ENCODE measurements at regions not wholly inside any gene's neighbourhood (a gene's known extent, or its start where the extent isn't known, plus 50 kb on each side); places are given as distances from the start of the nearest gene placed in this dataset.

DNA sequence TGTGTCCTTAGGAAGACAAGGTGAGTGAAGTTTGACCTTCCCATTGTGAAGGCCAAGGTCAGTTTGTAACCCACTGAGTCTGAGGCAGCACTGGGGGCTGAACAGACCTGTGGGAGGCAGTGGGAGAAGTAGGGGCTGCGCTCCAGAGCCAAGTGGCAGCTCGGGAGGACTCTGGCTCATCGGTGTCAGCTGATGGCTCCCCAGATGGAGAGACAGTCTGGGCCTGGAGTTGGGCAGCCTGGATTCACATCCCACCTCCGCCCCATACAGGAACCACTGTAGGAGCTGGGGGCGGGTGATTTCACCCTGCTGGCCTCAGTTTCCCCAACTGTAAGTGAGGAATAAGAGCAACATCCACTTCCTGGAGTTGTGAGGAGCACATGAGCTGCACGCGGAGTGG lies 128.4 kb downstream of the FOXL1 start:
- ATAC-seq, result no peak
- no peak overlapping the region for H3K4me3 ChIP-seq (ENCODE audit: low read length)
- H3K4me1 ChIP-seq (ENCODE audit: control insufficient read depth, insufficient read depth, low read length), result no peaks in the 10 kb centered on the region
- H3K27ac ChIP-seq (ENCODE audit: low read length), result no peak overlapping the region
- 95% methylated on average over 7 of the region's 7 CpGs for WGBS
- DNase-seq, result no peak
- H3K9me3 ChIP-seq (ENCODE audit: control insufficient read depth, low read length), result no peaks in the 10 kb centered on the region
- intact Hi-C loops (cut with DNase I), result no loop called here
- no peaks in the 10 kb centered on the region for H3K27me3 ChIP-seq (ENCODE audit: control insufficient read depth, insufficient read depth)

DNA sequence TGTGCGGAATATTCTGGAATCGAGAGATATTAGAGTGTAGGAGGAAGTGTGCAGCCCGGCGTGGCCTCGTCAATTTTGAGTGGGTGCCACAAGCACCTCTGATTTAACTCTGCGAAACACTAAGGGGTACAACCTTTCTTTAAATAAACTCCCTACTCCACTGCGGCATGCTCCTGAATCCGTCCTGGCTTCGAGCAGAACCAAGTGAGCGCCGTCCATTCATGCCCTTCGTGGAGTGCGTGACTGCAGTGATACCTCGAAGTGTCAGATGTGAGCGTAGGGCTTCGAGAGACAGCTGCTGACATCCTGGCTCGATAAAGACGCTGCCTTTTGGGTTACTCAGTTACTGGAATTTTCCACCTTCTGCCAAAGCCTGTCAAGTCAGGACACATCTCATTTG lies 128.8 kb downstream of the FOXL1 start:
- no peaks in the 10 kb centered on the region for H3K9me3 ChIP-seq (ENCODE audit: control insufficient read depth, low read length)
- H3K27me3 ChIP-seq (ENCODE audit: control insufficient read depth, insufficient read depth), result no peaks in the 10 kb centered on the region
- no peak overlapping the region for H3K4me3 ChIP-seq (ENCODE audit: low read length)
- DNase-seq (no peak), ATAC-seq (no peak)
- WGBS, result 73% methylated on average over 18 of the region's 18 CpGs
- H3K27ac ChIP-seq (ENCODE audit: low read length), result no peak overlapping the region
- intact Hi-C loops (cut with DNase I), result no loop called here
- H3K4me1 ChIP-seq (ENCODE audit: control insufficient read depth, insufficient read depth, low read length), result no peaks in the 10 kb centered on the region

DNA sequence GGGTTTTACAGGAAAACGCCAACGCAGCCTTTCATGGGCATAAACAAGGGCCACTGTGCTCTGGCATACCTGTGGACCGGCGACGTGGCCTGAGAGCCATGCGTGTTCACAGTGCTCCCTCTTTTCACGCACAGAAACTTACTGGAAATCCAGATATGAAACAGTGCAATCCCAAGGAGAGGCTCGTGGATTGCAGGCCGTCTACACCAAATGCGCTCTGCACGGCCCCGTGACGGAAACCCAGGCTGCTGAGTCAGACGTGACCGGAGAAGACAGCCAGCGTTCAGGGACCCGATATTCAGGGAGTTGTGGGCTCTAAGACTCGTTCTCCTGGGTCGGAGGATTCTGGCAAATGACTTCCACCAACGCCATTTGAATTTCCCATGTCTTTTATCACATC lies 129.2 kb downstream of the FOXL1 start:
- Histone ChIP-seq H3K4me1 (ENCODE audit: control insufficient read depth, insufficient read depth, low read length) (no peaks in the 10 kb centered on the region), H3K4me3 (ENCODE audit: low read length) (no peak overlapping the region), H3K27me3 (ENCODE audit: control insufficient read depth, insufficient read depth) (no peaks in the 10 kb centered on the region), H3K9me3 (ENCODE audit: control insufficient read depth, low read length) (no peaks in the 10 kb centered on the region), H3K27ac (ENCODE audit: low read length) (no peak overlapping the region)
- ATAC-seq (no peak), DNase-seq (no peak)
- 86% methylated on average over 20 of the region's 20 CpGs for WGBS
- intact Hi-C loops (cut with DNase I), result no loop called here

DNA sequence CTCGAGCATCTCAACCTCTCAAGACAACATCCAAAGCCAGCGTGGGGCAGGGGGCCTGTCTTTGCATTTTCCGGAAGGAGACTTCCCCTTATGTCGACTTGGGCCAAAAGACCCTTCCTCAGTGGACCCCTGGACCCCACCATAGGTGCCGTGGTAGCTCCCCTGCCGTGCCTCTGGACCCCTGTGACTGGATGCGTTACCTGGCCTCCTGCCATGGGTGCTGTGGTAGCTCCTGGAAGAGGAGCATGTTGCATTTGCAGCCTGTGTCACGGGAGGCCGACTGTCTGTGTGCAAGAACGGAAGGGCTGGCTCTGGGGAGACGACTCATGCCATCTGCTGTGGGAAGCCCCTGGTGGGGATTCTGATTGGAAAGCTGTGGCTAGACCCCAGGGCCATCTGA lies 130.1 kb downstream of the FOXL1 start:
- no peaks in the 10 kb centered on the region for H3K27me3 ChIP-seq (ENCODE audit: control insufficient read depth, insufficient read depth)
- DNase-seq (no peak), ATAC-seq (no peak)
- no peak overlapping the region for H3K27ac ChIP-seq (ENCODE audit: low read length)
- no peaks in the 10 kb centered on the region for H3K4me1 ChIP-seq (ENCODE audit: control insufficient read depth, insufficient read depth, low read length)
- no peak overlapping the region for H3K4me3 ChIP-seq (ENCODE audit: low read length)
- intact Hi-C loops (cut with DNase I), result no loop called here
- 85% methylated on average over 11 of the region's 11 CpGs for WGBS
- H3K9me3 ChIP-seq (ENCODE audit: control insufficient read depth, low read length), result no peaks in the 10 kb centered on the region

DNA sequence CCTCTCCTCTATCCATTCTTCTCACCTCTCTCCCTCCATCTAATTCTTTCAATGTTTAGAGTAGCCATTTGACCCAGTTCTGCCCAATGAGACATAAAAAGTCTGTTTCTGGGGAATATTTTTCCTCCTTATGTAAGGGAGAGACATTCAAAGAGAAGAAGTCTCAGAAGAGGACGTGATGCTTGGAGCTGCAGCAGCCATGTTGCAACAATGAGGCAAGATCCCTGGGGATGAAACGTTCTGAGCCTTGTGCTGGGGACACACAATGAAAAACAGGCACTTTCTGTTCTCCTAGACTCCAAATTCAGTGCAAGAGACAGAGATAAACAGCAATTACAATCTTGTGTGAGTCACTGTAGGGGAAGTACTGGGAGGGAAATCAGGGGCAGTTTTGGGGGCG lies 130.8 kb downstream of the FOXL1 start:
- DNase-seq, result no peak
- no peaks in the 10 kb centered on the region for H3K9me3 ChIP-seq (ENCODE audit: control insufficient read depth, low read length)
- intact Hi-C loops (cut with DNase I), result no loop called here
- no peak overlapping the region for H3K27ac ChIP-seq (ENCODE audit: low read length)
- no peak for ATAC-seq
- no peaks in the 10 kb centered on the region for H3K4me1 ChIP-seq (ENCODE audit: control insufficient read depth, insufficient read depth, low read length)
- H3K4me3 ChIP-seq (ENCODE audit: low read length), result no peak overlapping the region
- H3K27me3 ChIP-seq (ENCODE audit: control insufficient read depth, insufficient read depth), result no peaks in the 10 kb centered on the region
- WGBS, result 80% methylated on average over 3 of the region's 3 CpGs

DNA sequence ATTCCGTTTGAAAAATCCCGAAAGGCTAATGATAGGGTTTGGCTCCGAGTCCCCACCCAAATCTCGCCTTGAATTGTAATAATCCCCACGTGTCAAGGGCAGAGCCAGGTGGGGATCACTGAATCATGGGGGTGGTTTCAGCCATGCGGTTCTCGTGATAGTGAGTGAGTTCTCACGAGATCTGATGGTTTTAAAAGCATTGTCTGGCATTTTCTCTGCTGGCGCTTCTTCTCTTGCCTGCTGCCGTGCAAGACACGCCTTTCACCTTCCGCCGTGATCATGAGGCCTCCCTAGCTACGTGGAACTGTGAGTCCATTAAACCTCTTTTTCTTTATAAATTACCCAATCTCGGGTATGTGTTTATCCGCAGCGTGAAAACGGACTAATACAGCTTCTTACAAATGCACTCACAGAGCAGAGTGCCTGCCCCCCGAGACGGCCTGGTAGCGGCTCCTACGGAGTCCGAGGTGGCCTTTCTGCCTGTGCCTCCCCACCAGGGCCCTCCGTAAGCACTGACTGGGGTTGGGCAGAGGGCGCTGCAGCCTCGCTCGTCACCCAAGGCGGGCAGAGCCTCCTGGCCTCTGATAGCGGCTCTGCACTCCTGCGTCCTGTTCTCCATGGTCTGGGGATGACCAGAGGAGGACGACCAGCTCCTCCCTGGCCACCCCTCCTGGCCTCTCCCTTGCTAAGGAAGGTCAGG lies 131.7 kb downstream of the FOXL1 start:
- no peaks in the 10 kb centered on the region for H3K9me3 ChIP-seq (ENCODE audit: control insufficient read depth, low read length)
- H3K4me1 ChIP-seq (ENCODE audit: control insufficient read depth, insufficient read depth, low read length), result no peaks in the 10 kb centered on the region
- no peak overlapping the region for H3K27ac ChIP-seq (ENCODE audit: low read length)
- H3K4me3 ChIP-seq (ENCODE audit: low read length), result no peak overlapping the region
- no peaks in the 10 kb centered on the region for H3K27me3 ChIP-seq (ENCODE audit: control insufficient read depth, insufficient read depth)
- intact Hi-C loops (cut with DNase I), result no loop called here
- ATAC-seq (no peak), DNase-seq (no peak)
- 86% methylated on average over 31 of the region's 31 CpGs for WGBS

DNA sequence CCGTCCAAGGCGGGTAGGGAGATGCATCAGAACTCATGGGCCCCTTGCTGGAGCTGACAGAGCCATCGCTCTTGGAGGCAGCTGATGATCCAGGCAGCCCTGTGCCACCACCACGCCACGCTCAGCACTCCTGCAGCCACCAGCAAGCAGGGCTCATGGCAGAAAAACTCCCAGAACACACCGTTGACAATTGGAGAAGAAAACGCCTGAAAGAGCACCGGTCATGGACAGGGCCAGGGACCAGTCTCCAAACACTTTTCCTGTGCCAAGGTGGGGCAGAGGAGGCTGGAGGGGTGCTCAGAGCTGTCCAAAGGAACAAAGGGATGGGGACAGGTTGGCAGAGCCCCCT lies 132.2 kb downstream of the FOXL1 start:
- DNase-seq (no peak), ATAC-seq (no peak)
- Histone ChIP-seq H3K4me1 (ENCODE audit: control insufficient read depth, insufficient read depth, low read length) (no peaks in the 10 kb centered on the region), H3K9me3 (ENCODE audit: control insufficient read depth, low read length) (no peaks in the 10 kb centered on the region), H3K27me3 (ENCODE audit: control insufficient read depth, insufficient read depth) (no peaks in the 10 kb centered on the region), H3K27ac (ENCODE audit: low read length) (no peak overlapping the region), H3K4me3 (ENCODE audit: low read length) (no peak overlapping the region)
- intact Hi-C loops (cut with DNase I), result no loop called here
- 79% methylated on average over 8 of the region's 8 CpGs for WGBS

DNA sequence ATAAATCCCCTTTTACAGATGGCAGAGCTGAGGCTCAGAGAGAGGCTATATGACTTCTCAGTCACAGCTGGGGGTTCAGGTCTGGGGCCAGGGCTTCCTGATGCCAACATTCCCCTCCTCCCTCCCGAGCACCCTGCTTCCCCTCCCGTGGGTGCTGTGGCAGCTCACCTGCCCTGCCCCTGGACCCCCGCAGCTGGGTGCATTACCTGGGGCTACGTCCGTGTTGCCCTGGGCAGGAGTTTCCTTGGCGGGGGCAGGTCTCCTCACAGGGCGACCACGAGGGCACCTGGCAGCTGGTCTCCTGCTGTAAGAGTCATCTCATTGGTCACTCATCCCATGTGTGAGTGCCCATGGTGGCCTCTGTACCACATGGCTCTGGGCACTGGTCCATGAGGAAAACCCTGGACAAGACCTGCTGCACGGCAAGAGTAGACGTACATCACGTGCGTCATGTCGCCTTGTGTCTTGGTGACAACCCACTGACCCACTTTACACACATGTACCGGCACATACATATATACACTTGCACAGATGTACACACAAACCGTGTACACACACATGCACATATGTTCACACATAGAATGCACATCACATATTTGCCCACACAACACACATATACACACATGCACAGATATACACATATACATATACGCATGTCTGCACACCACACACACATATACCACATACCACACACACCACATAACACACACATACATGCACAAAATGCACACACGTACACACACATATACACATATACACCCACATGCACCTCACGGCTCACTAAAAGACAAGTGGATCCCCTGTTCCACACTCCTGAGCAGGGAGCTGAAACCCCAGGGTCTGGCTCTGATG lies 134.0 kb downstream of the FOXL1 start:
- DNase-seq (no peak), ATAC-seq (no peak)
- no peaks in the 10 kb centered on the region for H3K27me3 ChIP-seq (ENCODE audit: control insufficient read depth, insufficient read depth)
- no peak overlapping the region for H3K4me3 ChIP-seq (ENCODE audit: low read length)
- no peaks in the 10 kb centered on the region for H3K9me3 ChIP-seq (ENCODE audit: control insufficient read depth, low read length)
- WGBS, result 89% methylated on average over 18 of the region's 18 CpGs
- H3K27ac ChIP-seq (ENCODE audit: low read length), result no peak overlapping the region
- no peaks in the 10 kb centered on the region for H3K4me1 ChIP-seq (ENCODE audit: control insufficient read depth, insufficient read depth, low read length)
- intact Hi-C loops (cut with DNase I), result no loop called here

DNA sequence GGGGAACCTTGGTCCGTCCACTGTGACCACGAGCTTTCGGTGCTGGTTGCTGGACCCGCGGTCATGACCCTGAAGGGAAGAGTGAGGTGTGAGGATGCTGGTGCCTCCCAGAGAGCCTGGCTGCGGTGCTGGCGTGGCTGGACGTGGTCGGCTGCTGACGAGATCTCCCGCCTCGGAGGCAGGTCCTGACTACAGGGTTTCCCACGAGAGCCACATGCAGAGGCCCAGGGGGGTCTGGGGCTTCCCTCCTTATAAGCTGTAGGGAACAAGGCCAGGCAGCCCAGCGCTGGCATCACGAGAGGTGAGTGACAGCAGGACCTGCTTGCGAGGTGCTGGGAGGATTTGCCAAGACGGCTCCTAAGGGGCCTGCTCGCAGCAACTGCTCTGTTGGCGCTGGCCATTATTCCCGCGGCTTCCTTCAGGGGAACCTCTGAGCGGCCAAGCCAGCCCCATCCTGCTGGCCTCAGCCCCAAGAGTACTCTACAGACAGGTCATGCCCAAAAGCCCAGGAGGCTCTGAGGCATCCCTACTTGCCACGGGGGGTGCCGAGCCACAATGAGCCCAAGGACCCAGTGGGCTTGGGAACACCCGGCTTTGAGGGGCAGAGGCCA lies 134.8 kb downstream of the FOXL1 start:
- WGBS, result 85% methylated on average over 25 of the region's 25 CpGs
- ATAC-seq (no peak), DNase-seq (no peak)
- intact Hi-C loops (cut with DNase I), result no loop called here
- Histone ChIP-seq H3K4me1 (ENCODE audit: control insufficient read depth, insufficient read depth, low read length) (no peaks in the 10 kb centered on the region), H3K9me3 (ENCODE audit: control insufficient read depth, low read length) (no peaks in the 10 kb centered on the region), H3K4me3 (ENCODE audit: low read length) (no peak overlapping the region), H3K27ac (ENCODE audit: low read length) (no peak overlapping the region), H3K27me3 (ENCODE audit: control insufficient read depth, insufficient read depth) (no peaks in the 10 kb centered on the region)

DNA sequence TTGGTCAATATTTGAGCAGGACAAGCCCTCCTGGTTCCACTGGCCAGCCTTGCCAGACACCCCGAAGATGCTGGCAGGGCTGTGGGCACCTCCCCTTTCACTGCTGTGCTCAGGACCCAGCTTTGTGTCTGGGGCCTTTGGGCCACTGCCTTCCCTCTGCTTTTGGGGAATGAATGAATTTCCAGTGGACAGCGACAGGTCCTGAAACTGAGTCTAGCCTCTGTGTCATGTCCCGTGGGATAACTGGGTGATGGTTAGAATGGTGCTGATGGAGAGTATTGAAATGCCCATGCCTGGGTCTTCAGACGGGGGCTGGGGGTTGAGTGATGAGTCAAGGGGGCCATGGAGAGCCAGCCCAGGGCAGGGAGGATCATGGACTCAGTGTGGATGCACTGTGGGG lies 135.8 kb downstream of the FOXL1 start:
- no peak for ATAC-seq
- no peaks in the 10 kb centered on the region for H3K27me3 ChIP-seq (ENCODE audit: control insufficient read depth, insufficient read depth)
- WGBS, result 61% methylated on average over 4 of the region's 4 CpGs

DNA sequence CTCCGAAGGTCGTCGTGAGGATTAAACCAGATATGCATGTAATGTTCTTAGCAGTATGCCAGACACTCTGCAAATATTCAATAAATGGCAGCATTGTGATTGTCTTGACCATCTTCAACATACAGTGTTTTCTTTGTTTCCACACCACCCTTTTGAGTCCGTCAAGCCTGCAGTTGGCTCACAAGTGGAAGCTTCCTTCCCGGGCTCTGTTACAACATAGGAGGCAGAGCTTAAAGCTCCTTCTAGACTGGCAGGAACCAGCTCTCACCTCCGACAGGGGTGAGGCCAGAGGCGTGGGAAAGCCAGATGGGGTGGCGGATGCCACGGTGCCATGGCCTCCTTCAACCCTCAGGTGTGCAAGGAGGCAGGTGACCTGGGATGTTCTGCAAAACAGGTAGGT lies 138.3 kb downstream of the FOXL1 start:
- DNase-seq (no peak), ATAC-seq (no peak)
- intact Hi-C loops (cut with DNase I), result no loop called here
- Histone ChIP-seq H3K4me1 (ENCODE audit: control insufficient read depth, insufficient read depth, low read length) (no peaks in the 10 kb centered on the region), H3K4me3 (ENCODE audit: low read length) (no peak overlapping the region), H3K27ac (ENCODE audit: low read length) (no peak overlapping the region), H3K9me3 (ENCODE audit: control insufficient read depth, low read length) (no peaks in the 10 kb centered on the region), H3K27me3 (ENCODE audit: control insufficient read depth, insufficient read depth) (no peaks in the 10 kb centered on the region)
- 69% methylated on average over 9 of the region's 9 CpGs for WGBS

More for the DNA sequence above, 135.8 kb downstream of the FOXL1 start:
- Histone ChIP-seq H3K4me3 (ENCODE audit: low read length) (no peak overlapping the region), H3K4me1 (ENCODE audit: control insufficient read depth, insufficient read depth, low read length) (no peaks in the 10 kb centered on the region), H3K9me3 (ENCODE audit: control insufficient read depth, low read length) (no peaks in the 10 kb centered on the region), H3K27ac (ENCODE audit: low read length) (no peak overlapping the region)
- no peak for DNase-seq
- intact Hi-C loops (cut with DNase I), result no loop called here

All from right cardiac atrium (tissue), 5 donors.